ENCODE measurements at regions not wholly inside any gene's neighbourhood (a gene's known extent, or its start where the extent isn't known, plus 50 kb on each side); places are given as distances from the start of the nearest gene placed in this dataset.

DNA sequence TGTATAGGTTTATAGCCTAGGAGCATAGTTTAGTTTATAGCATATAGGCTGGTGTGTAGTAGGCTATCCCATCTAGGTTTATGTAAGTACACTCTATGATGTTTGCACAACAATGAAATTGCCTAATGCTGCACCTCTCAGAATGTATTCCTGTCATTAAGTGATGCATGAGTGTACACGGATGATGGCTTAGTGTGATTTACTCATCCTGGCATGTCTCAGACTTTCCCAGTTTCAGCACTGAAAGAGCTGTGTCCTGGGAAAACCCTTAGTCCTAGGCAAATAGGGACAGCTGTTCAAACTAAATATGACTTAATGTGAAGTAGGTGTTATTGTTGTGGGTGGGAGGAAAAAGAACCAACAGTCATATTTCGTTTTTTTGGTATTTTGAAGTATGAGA, 264.9 kb upstream of the MAGEB18 start:
- TF ChIP-seq EZH2 (IDR thresholded peaks at IDR 0.05; ENCODE audit: insufficient read depth, poor library complexity, severe bottlenecking): no peak
- TF ChIP-seq EZH2phosphoT487 (IDR thresholded peaks at IDR 0.05; ENCODE audit: insufficient read depth, low read depth): no peak
